Hematopoietic multipotent progenitor cell (in vitro differentiated cells): ENCODE measurements at regions not wholly inside any gene's neighbourhood (a gene's known extent, or its start where the extent isn't known, plus 50 kb on each side); places are given as distances from the start of the nearest gene placed in this dataset.

ENCODE experiments used
- DNase-seq, 3 donors: peaks; one replicate each; pipeline ENCODE4 v3.0.0-alpha.2; 2011 to 2015; ENCODE audit warnings: low read depth in 2 of 3, low spot score in 2 of 3

- DNase-seq: no peak
Observed at GRCh38 chr12:86550218-86551145, 294.3 kb upstream of the MGAT4C start.

GRCh38 chr12:86543716-86544115, 287.5 kb upstream of the MGAT4C start:
- no peak for DNase-seq

- DNase-seq: no peak
Observed at GRCh38 chr12:86530996-86531655, 274.9 kb upstream of the MGAT4C start.

- no peak for DNase-seq
Observed at GRCh38 chr12:86526060-86526595, 269.9 kb upstream of the MGAT4C start.

DNA sequence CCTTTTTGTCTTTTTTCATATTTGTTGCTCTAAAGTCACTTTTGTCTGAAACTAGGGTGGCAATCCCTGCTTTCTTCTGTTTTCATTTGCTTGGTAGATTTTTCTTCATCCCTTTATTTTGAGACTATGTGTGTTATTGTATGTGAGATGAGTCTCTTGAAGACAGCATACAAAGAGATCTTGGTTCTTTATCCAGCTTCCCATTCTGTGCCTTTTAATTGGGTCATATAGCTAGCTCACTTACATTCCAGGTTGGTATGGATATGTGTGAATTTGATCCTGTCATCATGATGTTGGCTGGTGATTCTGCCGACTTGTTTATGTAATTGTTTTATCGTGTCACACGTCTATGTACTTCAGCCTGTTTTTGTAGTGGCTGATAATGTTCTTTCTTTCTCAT, 267.7 kb upstream of the MGAT4C start:
- no peak for DNase-seq

DNA sequence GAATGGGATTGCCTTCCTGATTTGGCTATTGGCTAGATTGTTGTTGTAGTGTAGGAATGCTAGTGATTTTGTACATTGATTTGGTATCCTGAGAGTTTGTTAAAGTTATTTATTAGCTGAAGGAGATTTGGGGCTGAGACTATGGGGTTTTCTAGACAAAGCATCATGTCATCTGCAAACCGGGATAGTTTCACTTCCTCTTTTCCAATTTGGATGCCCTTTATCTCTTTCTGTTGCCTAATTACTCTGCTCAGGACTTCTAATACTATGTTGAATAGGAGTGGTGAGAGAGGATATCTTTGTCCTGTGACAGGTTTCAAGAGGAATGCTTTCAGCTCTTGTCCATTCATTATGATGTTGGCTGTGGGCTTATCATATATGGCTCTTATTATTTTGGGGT, 265.7 kb upstream of the MGAT4C start:
- no peak for DNase-seq

DNA sequence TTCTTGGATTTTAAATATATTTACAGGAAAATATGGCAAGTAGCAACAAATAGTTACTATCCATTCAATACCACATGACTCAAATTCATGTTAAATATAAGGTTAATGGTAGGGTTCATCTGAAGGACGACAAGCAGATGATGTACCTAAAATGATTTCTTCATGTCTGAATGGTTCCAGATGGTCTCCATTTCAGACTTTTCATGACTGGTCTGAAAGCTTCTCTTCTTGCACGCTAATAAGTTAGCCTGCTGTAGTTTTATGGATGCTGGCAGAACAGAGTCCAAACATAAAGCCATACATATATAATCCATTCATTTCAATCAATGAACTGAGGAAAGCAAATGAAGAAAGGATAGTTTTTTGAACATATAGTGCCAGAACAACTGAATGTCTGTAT, 257.0 kb upstream of the MGAT4C start:
- DNase-seq: no peak

GRCh38 chr12:86496595-86496994, 240.4 kb upstream of the MGAT4C start:
- no peak for DNase-seq

GRCh38 chr12:86484473-86484872, 228.3 kb upstream of the MGAT4C start:
- DNase-seq: no peak

- DNase-seq: no peak
Observed at GRCh38 chr12:86473231-86473630, 217.0 kb upstream of the MGAT4C start.

DNA sequence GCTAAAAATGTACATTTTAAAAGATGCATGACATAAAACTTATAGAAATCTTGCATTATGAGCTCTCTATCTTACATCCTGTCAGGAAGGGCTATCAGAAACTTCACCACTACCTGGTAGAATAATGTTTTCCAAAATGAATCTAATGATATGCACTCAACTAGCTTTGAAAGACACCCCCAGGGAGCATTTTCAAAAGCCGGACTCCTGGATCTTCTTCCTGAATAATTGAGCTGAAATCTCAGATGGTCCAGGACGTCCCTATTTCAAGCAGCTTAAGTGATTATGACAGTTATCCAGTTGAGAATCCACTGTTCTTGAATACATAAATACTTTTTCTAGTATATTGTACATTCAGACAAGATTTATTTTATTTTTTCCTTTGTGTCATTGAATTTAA, 200.6 kb upstream of the MGAT4C start:
- DNase-seq: no peak

DNA sequence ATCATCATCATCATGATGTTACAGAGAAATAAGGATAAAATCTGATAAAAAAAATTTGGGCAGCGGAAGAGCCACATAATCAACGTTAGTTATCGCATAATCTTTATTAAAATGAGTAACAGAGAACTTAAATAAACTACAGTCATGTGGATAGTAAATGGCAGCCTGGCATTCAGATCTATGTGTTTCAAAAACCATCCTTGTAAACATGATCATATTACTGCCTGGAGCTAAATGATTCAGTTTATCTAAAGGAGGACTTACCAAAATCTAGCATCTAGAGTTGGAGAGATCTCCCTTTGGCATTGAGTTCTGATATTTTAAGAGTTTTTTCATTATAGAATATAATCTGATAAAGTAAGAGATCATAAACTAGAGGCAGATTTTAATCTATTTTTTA, 200.1 kb upstream of the MGAT4C start:
- DNase-seq: no peak

DNA sequence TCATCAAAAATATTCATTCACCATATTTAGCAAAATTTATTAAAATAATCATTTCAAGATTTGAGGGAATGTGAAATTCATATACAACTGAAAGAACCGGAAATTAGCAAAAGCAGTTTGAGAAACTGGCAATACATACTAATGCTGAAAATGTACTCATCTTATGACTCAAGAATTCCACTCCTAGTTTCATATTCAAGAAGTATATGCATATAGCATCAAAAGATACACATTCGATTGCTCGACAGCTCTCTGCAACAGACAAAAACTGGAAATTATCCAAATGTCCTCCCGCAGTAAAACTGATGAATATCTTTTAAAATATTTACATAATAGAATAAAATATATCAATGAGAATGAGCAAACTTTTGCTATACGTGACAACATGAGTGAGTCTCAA, 189.2 kb upstream of the MGAT4C start:
- no peak for DNase-seq

DNA sequence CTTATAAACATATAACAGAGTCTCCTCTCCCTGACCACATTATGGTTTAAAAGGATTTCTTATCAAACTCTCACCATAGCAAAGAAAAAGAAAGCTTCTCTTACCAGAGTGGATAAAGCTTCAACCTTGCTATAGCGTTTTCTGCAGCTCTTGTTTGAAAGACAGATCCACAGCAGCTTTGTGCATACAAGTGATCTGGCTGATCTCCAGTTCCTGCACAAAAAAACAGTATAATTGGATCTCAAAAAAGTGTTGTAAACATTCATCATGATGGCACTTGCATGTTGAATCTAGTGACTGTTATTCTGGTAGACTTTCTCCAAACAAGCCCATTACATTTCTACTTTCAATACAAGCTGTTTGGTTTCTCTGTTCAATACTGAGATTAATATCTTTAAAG, 178.9 kb upstream of the MGAT4C start:
- DNase-seq: no peak

GRCh38 chr12:86429824-86430223, 173.6 kb upstream of the MGAT4C start:
- no peak for DNase-seq

DNA sequence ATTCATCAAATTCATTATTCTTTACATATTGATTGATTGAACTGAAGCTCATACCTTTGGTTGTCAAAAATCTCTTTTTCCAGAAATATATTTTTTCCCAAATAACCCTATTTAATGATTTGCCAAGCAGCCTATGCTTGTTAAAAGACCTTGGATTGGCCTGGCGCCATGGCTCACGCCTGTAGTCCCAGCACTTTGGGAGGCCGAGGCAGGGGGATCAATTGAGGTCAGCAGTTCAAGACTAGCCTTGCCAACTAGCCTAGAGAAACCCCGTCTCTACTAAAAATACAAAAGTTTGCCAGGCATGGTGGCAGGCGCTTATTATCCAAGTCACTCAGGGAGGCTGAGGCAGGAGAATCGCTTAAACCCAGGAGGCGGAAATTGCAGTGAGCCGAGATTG, 165.1 kb upstream of the MGAT4C start:
- no peak for DNase-seq

GRCh38 chr12:86414201-86414600, 158.0 kb upstream of the MGAT4C start:
- no peak for DNase-seq

- DNase-seq: no peak
Observed at GRCh38 chr12:86411710-86412109, 155.5 kb upstream of the MGAT4C start.

DNA sequence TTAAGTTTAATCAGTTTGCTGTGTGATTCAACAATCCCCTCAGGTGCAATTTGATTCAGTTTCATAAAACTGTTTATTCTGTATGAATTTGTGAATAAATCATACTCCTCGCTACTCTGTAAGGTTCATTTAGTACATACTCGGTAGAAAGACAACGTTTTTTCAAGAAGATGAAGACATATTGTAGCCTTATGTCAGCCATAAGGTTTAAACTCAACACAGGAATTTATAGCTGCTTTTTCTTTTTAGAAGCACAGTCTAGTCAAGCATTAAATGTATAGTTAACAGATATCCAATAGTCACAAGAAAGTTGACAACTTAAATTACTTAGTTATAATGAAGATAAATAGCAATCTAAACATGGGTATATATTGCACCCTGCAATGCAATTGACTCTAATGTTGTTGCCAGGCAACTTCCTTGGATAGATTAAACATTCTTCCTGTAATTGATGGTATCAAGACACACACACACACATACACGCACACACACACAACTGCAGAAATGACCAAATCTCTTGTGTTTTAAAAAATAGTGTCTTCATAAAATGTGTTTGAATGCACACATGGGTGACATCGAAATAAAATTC, 151.5 kb upstream of the MGAT4C start:
- DNase-seq: no peak

GRCh38 chr12:86389949-86390348, 133.8 kb upstream of the MGAT4C start:
- no peak for DNase-seq

- DNase-seq: no peak
Observed at GRCh38 chr12:86387591-86388145, 131.5 kb upstream of the MGAT4C start.
